ENCODE measurements at regions not wholly inside any gene's neighbourhood (a gene's known extent, or its start where the extent isn't known, plus 50 kb on each side); places are given as distances from the start of the nearest gene placed in this dataset.

- H3K36me3 ChIP-seq (ENCODE audit: insufficient read depth, low read length): no peaks in the 10 kb centered on the region
- H3K9ac ChIP-seq (ENCODE audit: low read length): no peak overlapping the region
- no peaks in the 10 kb centered on the region for H3K79me2 ChIP-seq (ENCODE audit: low read length)
- DNase-seq: peak; percentile 71
- H2AFZ ChIP-seq (ENCODE audit: low read length): no peak overlapping the region
- H3K4me1 ChIP-seq (ENCODE audit: low read length): no peaks in the 10 kb centered on the region
- no peaks in the 10 kb centered on the region for H3K9me3 ChIP-seq (ENCODE audit: low read length)
- H3K27me3 ChIP-seq (ENCODE audit: low read length): no peaks in the 10 kb centered on the region
- no peaks in the 10 kb centered on the region for H3K9me2 ChIP-seq (replicated peaks; ENCODE audit: insufficient read depth, low read length)
- H3K4me2 ChIP-seq (ENCODE audit: low read depth, low read length, poor library complexity, severe bottlenecking): no peak overlapping the region
- no peak overlapping the region for H3K4me3 ChIP-seq (ENCODE audit: low read length)
- H3K27ac ChIP-seq (ENCODE audit: low read length): no peak overlapping the region
- no peaks in the 10 kb centered on the region for H4K20me1 ChIP-seq (ENCODE audit: insufficient read depth, low read depth, low read length)
These were observed 729.3 kb upstream of the ACTRT1 start for GRCh38 chrX:128781506-128781905.

- H3K9ac ChIP-seq (ENCODE audit: low read length): no peak overlapping the region
- H3K79me2 ChIP-seq (ENCODE audit: low read length): no peaks in the 10 kb centered on the region
- H3K4me2 ChIP-seq (ENCODE audit: low read depth, low read length, poor library complexity, severe bottlenecking): no peak overlapping the region
- H3K4me3 ChIP-seq (ENCODE audit: low read length): no peak overlapping the region
- no peaks in the 10 kb centered on the region for H4K20me1 ChIP-seq (ENCODE audit: insufficient read depth, low read depth, low read length)
- no peak for DNase-seq
- no peaks in the 10 kb centered on the region for H3K27me3 ChIP-seq (ENCODE audit: low read length)
- H2AFZ ChIP-seq (ENCODE audit: low read length): no peak overlapping the region
- no peak overlapping the region for H3K27ac ChIP-seq (ENCODE audit: low read length)
- no peaks in the 10 kb centered on the region for H3K9me3 ChIP-seq (ENCODE audit: low read length)
- no peaks in the 10 kb centered on the region for H3K4me1 ChIP-seq (ENCODE audit: low read length)
- H3K9me2 ChIP-seq (replicated peaks; ENCODE audit: insufficient read depth, low read length): no peaks in the 10 kb centered on the region
- H3K36me3 ChIP-seq (ENCODE audit: insufficient read depth, low read length): no peaks in the 10 kb centered on the region
These were observed 728.7 kb upstream of the ACTRT1 start for GRCh38 chrX:128780934-128781333.

GRCh38 chrX:128769495-128769894 is 717.3 kb upstream of the ACTRT1 start:
- no peak for DNase-seq
- H3K9me3 ChIP-seq (ENCODE audit: low read length): peaks cover 3% of the 10 kb centered on the region; the same call in 1 of the 2 replicates
- no peaks in the 10 kb centered on the region for H3K9me2 ChIP-seq (replicated peaks; ENCODE audit: insufficient read depth, low read length)
- H3K36me3 ChIP-seq (ENCODE audit: insufficient read depth, low read length): no peaks in the 10 kb centered on the region
- no peaks in the 10 kb centered on the region for H3K4me1 ChIP-seq (ENCODE audit: low read length)
- H2AFZ ChIP-seq (ENCODE audit: low read length): no peak overlapping the region
- no peak overlapping the region for H3K9ac ChIP-seq (ENCODE audit: low read length)
- no peak overlapping the region for H3K27ac ChIP-seq (ENCODE audit: low read length)
- no peak overlapping the region for H3K4me3 ChIP-seq (ENCODE audit: low read length)
- no peaks in the 10 kb centered on the region for H3K79me2 ChIP-seq (ENCODE audit: low read length)
- H3K27me3 ChIP-seq (ENCODE audit: low read length): no peaks in the 10 kb centered on the region
- no peaks in the 10 kb centered on the region for H4K20me1 ChIP-seq (ENCODE audit: insufficient read depth, low read depth, low read length)
- no peak overlapping the region for H3K4me2 ChIP-seq (ENCODE audit: low read depth, low read length, poor library complexity, severe bottlenecking)

GRCh38 chrX:128759745-128760144 is 707.5 kb upstream of the ACTRT1 start:
- Histone ChIP-seq H3K4me2 (ENCODE audit: low read depth, low read length, poor library complexity, severe bottlenecking) (no peak overlapping the region), H3K9me2 (replicated peaks; ENCODE audit: insufficient read depth, low read length) (no peaks in the 10 kb centered on the region), H3K27ac (ENCODE audit: low read length) (no peak overlapping the region), H3K4me1 (ENCODE audit: low read length) (no peaks in the 10 kb centered on the region), H3K79me2 (ENCODE audit: low read length) (no peaks in the 10 kb centered on the region), H3K36me3 (ENCODE audit: insufficient read depth, low read length) (no peaks in the 10 kb centered on the region), H4K20me1 (ENCODE audit: insufficient read depth, low read depth, low read length) (no peaks in the 10 kb centered on the region), H3K9me3 (ENCODE audit: low read length) (no peaks in the 10 kb centered on the region), H2AFZ (ENCODE audit: low read length) (no peak overlapping the region), H3K4me3 (ENCODE audit: low read length) (no peak overlapping the region), H3K27me3 (ENCODE audit: low read length) (no peaks in the 10 kb centered on the region), H3K9ac (ENCODE audit: low read length) (no peak overlapping the region)
- no peak for DNase-seq

GRCh38 chrX:128759177-128759576 is 707.0 kb upstream of the ACTRT1 start:
- no peak for DNase-seq
- Histone ChIP-seq H3K4me3 (ENCODE audit: low read length) (no peak overlapping the region), H2AFZ (ENCODE audit: low read length) (no peak overlapping the region)

GRCh38 chrX:128754130-128754529 is 701.9 kb upstream of the ACTRT1 start:
- H3K27me3 ChIP-seq (ENCODE audit: low read length): no peaks in the 10 kb centered on the region
- no peaks in the 10 kb centered on the region for H4K20me1 ChIP-seq (ENCODE audit: insufficient read depth, low read depth, low read length)
- no peak overlapping the region for H3K4me2 ChIP-seq (ENCODE audit: low read depth, low read length, poor library complexity, severe bottlenecking)
- no peak overlapping the region for H2AFZ ChIP-seq (ENCODE audit: low read length)
- no peaks in the 10 kb centered on the region for H3K79me2 ChIP-seq (ENCODE audit: low read length)
- DNase-seq: no peak
- no peaks in the 10 kb centered on the region for H3K9me3 ChIP-seq (ENCODE audit: low read length)
- H3K27ac ChIP-seq (ENCODE audit: low read length): no peak overlapping the region
- no peak overlapping the region for H3K4me3 ChIP-seq (ENCODE audit: low read length)
- H3K9me2 ChIP-seq (replicated peaks; ENCODE audit: insufficient read depth, low read length): no peaks in the 10 kb centered on the region
- H3K4me1 ChIP-seq (ENCODE audit: low read length): no peaks in the 10 kb centered on the region
- no peaks in the 10 kb centered on the region for H3K36me3 ChIP-seq (ENCODE audit: insufficient read depth, low read length)
- H3K9ac ChIP-seq (ENCODE audit: low read length): no peak overlapping the region

More at GRCh38 chrX:128759177-128759576, 707.0 kb upstream of the ACTRT1 start:
- no peaks in the 10 kb centered on the region for H3K9me3 ChIP-seq (ENCODE audit: low read length)
- H3K4me1 ChIP-seq (ENCODE audit: low read length): no peaks in the 10 kb centered on the region
- H3K4me2 ChIP-seq (ENCODE audit: low read depth, low read length, poor library complexity, severe bottlenecking): no peak overlapping the region
- no peaks in the 10 kb centered on the region for H3K79me2 ChIP-seq (ENCODE audit: low read length)
- H4K20me1 ChIP-seq (ENCODE audit: insufficient read depth, low read depth, low read length): no peaks in the 10 kb centered on the region
- H3K27me3 ChIP-seq (ENCODE audit: low read length): no peaks in the 10 kb centered on the region
- H3K9me2 ChIP-seq (replicated peaks; ENCODE audit: insufficient read depth, low read length): no peaks in the 10 kb centered on the region
- H3K9ac ChIP-seq (ENCODE audit: low read length): no peak overlapping the region
- no peaks in the 10 kb centered on the region for H3K36me3 ChIP-seq (ENCODE audit: insufficient read depth, low read length)
- no peak overlapping the region for H3K27ac ChIP-seq (ENCODE audit: low read length)

- no peak overlapping the region for H3K4me2 ChIP-seq (ENCODE audit: low read depth, low read length, poor library complexity, severe bottlenecking)
- H3K4me1 ChIP-seq (ENCODE audit: low read length): no peaks in the 10 kb centered on the region
- DNase-seq: no peak
- H3K9me3 ChIP-seq (ENCODE audit: low read length): peaks cover 3% of the 10 kb centered on the region; the same call in 1 of the 2 replicates
- no peak overlapping the region for H3K9ac ChIP-seq (ENCODE audit: low read length)
- no peaks in the 10 kb centered on the region for H4K20me1 ChIP-seq (ENCODE audit: insufficient read depth, low read depth, low read length)
- no peak overlapping the region for H3K27ac ChIP-seq (ENCODE audit: low read length)
- H3K9me2 ChIP-seq (replicated peaks; ENCODE audit: insufficient read depth, low read length): no peaks in the 10 kb centered on the region
- H3K4me3 ChIP-seq (ENCODE audit: low read length): no peak overlapping the region
- H3K36me3 ChIP-seq (ENCODE audit: insufficient read depth, low read length): no peaks in the 10 kb centered on the region
- H2AFZ ChIP-seq (ENCODE audit: low read length): no peak overlapping the region
- H3K79me2 ChIP-seq (ENCODE audit: low read length): no peaks in the 10 kb centered on the region
- no peaks in the 10 kb centered on the region for H3K27me3 ChIP-seq (ENCODE audit: low read length)
These were observed 687.3 kb upstream of the ACTRT1 start for GRCh38 chrX:128739539-128739938.

GRCh38 chrX:128728943-128729342 is 676.7 kb upstream of the ACTRT1 start:
- Histone ChIP-seq H3K27ac (ENCODE audit: low read length) (no peak overlapping the region), H2AFZ (ENCODE audit: low read length) (no peak overlapping the region), H3K4me3 (ENCODE audit: low read length) (no peak overlapping the region), H3K36me3 (ENCODE audit: insufficient read depth, low read length) (no peaks in the 10 kb centered on the region), H3K9me3 (ENCODE audit: low read length) (peaks cover 6% of the 10 kb centered on the region), H3K9me2 (replicated peaks; ENCODE audit: insufficient read depth, low read length) (no peaks in the 10 kb centered on the region), H3K4me2 (ENCODE audit: low read depth, low read length, poor library complexity, severe bottlenecking) (no peak overlapping the region), H3K79me2 (ENCODE audit: low read length) (no peaks in the 10 kb centered on the region), H3K9ac (ENCODE audit: low read length) (no peak overlapping the region), H4K20me1 (ENCODE audit: insufficient read depth, low read depth, low read length) (no peaks in the 10 kb centered on the region), H3K27me3 (ENCODE audit: low read length) (no peaks in the 10 kb centered on the region), H3K4me1 (ENCODE audit: low read length) (no peaks in the 10 kb centered on the region)
- no peak for DNase-seq

Measured in Karpas-422 (cell line).